HG02840 (cell line): ENCODE measurements at regions not wholly inside any gene's neighbourhood (a gene's known extent, or its start where the extent isn't known, plus 50 kb on each side); places are given as distances from the start of the nearest gene placed in this dataset.

ENCODE experiments used
- ATAC-seq: cut with Tn5 transposase; IDR thresholded peaks from one replicate; pipeline ENCODE4 v1.9.1; 2021; ENCODE audit warnings: mild to moderate bottlenecking, moderate library complexity, moderate number of reproducible peaks; ENCODE audit not compliant: unreplicated experiment, low FRiP score

DNA sequence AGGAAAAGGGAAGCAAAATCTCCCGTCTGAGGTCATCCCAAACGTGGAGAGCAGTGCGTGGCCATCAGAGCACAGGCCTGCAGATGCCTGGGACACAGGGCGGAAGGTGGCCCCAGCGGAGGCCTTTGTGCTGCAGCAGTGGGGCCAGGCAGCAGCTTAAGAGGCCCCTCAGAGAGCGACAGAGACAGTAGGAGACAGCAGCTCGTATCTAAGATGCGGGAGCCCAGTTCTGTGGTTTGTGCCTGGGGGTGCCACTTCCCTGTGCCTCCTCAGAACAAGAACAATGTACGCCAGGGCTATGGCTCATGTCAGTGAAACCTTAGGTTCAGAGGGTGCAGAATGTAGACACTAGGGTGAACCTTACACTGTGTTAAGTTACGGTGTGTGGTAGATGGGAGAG lies 316.6 kb upstream of the AKR1E2 start:
- no peak for ATAC-seq

DNA sequence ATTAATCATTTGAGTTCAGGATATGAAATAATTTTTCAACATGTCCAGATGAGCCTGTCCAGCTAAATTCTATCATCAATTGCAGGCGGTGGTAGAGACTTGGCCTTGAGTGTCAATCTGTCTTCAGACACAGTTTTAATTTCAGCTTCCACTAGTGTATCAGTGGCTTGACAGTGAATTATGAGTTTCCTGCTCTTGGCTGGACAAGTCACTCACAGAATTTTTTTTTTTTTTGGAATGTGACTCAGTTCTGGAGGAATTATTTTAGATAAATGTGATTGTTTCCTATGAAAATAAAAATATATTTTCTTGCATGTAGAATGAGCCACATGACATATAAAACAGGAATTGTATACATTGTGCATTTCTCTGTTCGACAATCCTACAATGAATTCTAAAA lies 319.9 kb upstream of the AKR1E2 start:
- no peak for ATAC-seq

- no peak for ATAC-seq
Measured at GRCh38 chr10:4504550-4504949, 321.5 kb upstream of the AKR1E2 start.

GRCh38 chr10:4503076-4503475 lies 322.9 kb upstream of the AKR1E2 start:
- ATAC-seq: no peak

- ATAC-seq: no peak
Measured at GRCh38 chr10:4501306-4501705, 324.7 kb upstream of the AKR1E2 start.

GRCh38 chr10:4498711-4499251 lies 327.2 kb upstream of the AKR1E2 start:
- ATAC-seq: no peak

DNA sequence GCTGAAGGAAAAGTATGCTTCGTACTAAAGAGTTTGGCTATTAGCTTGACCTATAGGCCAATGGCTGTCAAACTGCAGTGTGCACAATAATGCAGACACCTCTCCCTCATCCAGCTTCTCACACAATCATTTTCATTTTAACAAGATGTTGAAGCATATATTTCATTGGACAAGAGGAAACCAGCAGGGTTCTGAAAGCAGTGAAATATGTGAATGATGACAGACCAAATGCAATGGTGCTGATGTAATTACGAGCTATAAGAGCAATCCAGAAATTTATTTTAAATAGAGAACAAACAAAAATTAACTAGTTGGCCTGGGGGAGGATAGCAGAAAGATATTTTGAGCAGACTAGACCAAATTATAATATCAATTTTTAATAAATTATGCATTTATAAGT lies 331.5 kb upstream of the AKR1E2 start:
- no peak for ATAC-seq

- ATAC-seq: no peak
Measured at GRCh38 chr10:4492202-4492601, 333.8 kb upstream of the AKR1E2 start.

DNA sequence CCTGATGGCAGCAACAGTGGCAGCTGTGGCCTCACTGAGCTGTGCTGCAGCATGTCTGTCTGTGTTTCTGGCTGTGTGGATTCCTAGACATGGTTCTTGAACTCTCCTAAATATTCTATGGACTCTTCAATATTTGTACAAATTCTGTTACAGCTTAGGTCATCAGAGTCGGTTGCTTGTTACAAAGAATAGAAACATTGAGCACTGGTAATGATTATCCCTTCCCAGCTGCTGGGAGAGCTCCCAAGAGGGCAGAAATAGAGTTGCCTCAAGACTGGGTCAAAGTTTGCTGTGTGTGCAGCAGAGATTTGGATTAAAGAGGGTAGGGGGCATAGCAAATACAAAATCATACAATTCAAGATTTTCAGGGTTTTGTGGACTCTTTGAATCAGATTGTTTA lies 337.1 kb upstream of the AKR1E2 start:
- no peak for ATAC-seq

DNA sequence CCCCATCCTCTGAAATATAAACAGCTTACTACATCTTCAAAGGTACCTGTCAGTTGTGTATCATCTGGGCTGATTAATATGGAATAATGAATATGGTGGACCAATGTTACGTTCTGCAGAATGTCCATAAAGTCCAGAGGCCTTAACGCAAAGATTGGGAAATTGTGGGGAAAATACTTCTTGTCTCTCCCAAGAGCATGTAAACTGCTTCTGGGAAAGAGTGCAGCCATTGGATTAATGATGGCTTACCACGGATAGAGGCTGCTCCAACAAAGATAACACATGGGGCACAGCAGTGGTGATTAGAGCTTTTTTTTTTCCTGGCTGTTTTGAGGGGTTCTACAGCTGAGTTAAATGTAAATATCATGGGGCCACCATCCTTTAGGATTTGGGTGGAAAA lies 340.4 kb upstream of the AKR1E2 start:
- ATAC-seq: no peak

GRCh38 chr10:4483811-4484210 lies 342.2 kb upstream of the AKR1E2 start:
- no peak for ATAC-seq

DNA sequence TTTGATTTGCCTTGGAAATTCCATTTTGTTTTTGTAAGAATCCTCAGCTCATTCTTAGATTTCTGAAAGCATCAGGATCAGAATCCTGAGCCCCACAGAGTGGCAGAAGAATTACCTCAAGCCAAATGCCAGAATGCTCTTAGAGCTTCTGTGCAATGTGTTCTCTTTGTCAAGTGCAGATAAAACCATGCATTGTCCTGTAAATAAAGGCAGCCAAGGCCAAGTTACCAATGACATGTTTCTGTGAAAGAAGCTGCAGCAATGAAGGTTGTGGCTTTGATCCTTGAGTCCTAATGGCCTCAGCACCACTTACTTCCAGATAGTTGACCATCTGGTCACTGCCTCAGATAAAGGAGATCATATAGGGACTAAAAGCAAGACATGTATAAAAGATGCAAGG lies 343.3 kb upstream of the AKR1E2 start:
- ATAC-seq: no peak

DNA sequence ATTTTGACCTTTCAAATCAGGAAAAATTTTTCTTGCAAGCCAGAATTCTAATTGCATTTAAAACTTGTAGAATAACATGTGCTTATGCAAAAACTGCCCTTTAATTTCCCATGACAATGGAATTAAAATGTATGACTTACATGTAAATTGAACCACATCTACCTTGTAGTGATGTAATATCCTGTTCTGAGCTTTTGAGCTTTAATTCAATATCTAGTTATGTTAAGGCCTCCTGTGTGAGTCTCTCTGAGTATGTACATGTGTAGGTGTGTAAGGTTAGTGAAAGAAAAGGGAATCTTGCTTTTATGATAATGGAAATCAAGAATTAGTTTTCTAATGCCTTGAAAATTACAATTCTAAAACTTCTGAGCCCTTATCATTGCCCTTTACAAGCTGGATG lies 344.8 kb upstream of the AKR1E2 start:
- no peak for ATAC-seq

- ATAC-seq: no peak
Measured at GRCh38 chr10:4479342-4479741, 346.7 kb upstream of the AKR1E2 start.

- no peak for ATAC-seq
Measured at GRCh38 chr10:4477664-4478063, 348.3 kb upstream of the AKR1E2 start.

DNA sequence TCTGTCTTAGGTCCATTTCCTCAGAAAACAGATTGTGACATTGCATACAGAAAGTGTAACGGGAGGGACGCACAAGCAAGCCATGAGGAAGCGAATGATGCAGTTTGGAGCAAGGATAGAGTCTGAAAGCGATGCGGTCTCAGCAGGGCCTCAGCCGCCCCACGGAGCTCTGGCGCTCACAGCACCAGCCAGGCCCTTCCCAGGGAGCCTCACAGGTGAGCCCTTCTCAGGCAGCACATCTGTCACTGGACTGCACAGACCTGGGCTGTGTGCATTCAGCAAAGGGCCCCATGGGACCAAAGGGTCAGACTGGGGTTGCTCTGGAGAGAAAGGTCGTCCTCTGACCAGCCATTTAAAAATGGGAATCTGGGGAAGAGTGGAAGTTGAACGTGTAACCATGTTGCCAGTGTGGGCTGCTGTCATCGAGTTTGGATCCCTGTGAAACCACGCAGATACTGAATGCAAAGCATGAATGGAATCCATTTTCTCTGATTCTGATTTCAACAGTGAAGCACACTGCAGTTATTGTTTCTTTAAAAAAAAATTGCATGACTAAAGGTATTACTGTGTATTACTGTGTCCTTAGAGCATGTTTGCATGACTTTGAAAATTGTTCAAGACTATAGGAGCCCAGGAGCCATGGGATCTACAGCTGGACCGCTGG lies 350.0 kb upstream of the AKR1E2 start:
- ATAC-seq: no peak

DNA sequence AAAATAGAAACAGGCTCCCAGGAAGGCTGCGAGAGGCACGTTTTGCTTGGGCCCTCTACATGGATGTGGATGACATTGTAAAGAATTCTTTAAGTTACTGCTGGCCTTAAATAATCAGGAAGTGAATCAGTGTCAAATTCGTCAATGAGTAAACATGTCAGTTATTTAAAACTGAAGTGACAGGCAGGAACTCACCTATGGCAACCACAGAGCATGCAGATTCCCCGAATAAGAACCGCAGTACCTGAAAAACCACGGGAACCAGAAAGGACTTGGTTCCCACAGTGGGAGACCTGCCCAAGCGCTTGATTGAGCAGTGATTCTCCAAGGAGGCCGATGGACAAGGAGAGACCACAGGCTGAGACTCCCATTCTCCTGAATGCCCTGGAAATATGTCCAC lies 351.2 kb upstream of the AKR1E2 start:
- no peak for ATAC-seq

- no peak for ATAC-seq
Measured at GRCh38 chr10:4473977-4474376, 352.0 kb upstream of the AKR1E2 start.

DNA sequence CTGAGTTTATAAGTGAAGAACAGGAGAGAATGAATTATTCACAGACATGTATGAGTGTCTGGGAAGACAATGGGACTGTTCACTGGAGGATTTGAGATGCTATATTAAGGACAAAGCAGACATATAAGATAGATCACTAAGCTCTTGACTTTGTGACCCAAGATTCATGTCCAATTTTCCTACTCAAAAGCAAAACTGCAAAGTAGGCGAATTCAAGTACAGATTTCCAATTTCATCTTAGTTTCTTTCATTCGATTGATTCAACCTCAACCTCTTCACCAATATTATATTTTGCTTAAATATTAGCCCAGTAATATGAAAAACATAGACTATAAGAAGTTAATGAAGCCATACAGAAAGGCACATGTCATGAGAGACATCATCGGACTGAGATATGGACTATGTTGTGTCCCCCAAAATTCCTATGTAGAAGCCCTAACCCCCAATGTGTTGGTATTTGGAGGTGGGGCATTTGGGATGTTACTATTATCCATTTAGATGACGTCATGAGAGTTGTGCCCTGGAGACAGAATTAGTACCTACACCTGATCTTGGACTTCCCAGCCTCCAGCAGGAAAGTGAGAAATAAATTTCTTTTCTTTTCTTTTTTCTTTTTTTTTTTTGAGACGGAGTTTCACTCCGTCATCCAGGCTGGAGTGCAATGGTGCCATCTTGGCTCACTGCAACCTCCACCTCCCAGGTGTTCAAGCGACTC lies 353.7 kb upstream of the AKR1E2 start:
- ATAC-seq: no peak

GRCh38 chr10:4470231-4470835 lies 355.7 kb upstream of the AKR1E2 start:
- ATAC-seq: no peak

DNA sequence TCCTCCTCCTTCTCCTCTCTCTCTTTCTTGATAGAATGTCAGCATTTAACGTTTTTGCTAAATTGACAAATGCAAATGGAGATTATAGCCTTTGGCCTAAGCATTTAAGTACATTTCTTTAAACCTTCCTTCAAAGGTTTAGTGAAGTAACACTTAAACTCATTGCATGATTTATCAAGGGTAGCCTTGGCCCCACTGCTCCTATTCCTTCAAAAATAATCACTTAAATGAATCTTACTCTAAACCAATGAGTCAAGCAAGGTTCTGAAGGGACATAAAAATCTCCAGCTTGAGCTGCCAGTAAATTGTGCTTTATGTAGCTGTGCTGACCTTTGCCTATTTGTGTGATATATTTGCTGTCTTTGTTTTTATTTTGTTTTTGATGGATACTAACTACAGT lies 358.5 kb upstream of the AKR1E2 start:
- no peak for ATAC-seq

DNA sequence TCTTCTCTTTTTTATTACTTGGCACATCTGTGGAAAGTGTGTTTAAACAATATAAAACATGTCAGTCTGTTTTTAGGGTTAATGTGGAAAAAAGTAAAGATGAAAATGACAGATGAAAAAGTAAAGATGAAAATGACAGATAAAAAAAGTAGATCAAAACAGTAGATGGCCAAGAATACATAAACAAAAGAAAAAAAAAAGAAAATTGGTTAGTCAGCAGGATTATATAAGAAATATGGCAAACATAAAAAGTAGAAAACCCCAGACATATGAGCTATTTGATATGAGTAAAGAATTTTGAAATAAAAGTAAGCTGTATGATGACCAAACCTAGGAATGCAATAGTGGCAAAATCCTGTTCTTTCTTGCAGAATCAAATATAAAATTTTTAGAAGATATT lies 365.7 kb upstream of the AKR1E2 start:
- ATAC-seq: no peak
